ENCODE measurements at regions not wholly inside any gene's neighbourhood (a gene's known extent, or its start where the extent isn't known, plus 50 kb on each side); places are given as distances from the start of the nearest gene placed in this dataset.
"Not testable (repeated sequence)": the region's sequence is repeated elsewhere in the genome, so short reads cannot be mapped to it uniquely, and the experiment has no call there.

DNA sequence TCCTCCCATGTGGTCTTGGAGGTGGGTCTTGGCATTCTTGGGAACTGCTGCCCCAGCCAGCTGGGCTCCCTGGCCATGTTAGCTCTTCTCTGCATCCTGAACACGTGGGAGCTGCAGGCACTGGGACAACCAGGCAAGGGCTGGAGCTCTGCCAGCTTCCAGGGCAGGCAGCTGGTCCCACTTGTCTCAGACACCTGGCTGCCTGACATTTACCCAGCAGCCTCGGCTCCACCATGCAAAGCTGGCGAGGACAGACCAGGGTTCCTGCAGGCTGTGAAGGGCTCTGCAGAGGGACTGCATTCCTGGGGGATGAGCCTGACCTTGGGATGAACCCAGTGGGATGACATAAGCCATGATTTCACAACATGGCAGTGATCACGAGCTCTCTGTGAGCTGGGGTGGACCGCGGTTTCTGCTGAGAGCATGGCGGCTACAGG lies 99.0 kb upstream of the TSHZ3 start:
- DNase-seq, result no peak

DNA sequence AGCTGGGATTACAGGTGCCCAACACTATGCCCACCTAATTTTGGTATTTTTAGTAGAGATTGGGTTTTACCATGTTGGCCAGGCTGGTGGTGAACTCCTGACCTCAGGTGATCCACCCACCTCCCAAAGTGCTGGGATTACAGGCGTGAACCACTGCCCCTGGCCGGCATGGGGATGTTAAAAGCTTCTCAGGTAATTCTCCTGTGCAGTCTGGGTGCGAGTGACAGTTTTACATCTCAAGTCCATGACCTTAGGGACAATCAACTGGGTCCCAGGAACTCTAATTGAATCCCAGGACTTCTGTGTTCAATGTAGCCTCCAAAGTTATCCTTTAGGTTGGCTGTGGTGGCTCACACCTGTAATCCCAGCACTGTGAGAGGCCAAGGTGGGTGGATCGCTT lies 100.1 kb upstream of the TSHZ3 start:
- DNase-seq, result no peak

DNA sequence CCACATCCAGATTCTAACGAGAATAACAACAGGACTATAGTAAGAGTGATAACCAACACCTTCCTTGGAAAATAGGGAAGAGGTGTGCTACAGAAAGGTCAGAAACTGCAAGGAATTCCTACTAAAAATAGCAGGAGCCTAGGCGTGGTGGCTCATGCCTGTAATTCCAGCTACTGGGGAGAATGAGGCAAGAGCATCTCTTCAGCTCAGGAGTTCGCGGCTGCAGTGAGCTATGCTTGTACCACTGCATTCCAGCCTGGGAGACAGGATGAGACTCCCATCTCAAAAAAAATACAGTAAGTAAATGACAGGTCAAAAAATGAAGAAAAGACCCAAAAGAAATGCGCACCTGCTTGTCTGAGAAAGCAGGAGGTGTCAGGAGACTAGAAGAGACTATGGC lies 101.5 kb upstream of the TSHZ3 start:
- no peak for DNase-seq

DNA sequence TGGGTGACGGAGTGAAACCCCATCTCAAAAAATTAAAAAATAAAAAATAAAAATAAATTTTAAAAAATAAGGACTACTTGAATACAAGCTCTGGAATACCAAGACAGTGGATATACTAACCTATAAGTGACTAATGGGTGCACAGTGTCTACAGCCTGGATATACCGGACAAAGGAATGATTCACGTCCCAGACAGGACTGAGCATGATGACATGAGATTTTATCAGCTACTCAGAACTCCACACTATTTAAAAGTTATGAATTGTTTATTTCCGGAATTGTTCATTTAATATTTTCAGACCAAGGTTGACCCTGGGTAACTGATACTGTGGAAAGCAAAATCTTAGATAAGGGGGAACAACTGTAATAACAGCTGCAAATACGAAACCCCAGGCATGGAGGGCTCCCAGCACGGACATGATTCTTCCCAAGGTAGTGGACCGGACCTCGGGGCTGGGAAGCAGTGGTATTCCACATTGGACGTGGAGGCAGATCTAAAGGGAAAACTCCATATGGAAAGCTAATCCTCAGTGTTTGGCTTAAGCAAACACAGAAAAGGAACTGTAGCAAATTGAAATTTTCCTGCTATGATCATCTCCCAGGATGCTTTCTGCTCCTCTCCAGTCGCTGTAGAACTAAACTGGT lies 102.6 kb upstream of the TSHZ3 start:
- no peak for DNase-seq

DNA sequence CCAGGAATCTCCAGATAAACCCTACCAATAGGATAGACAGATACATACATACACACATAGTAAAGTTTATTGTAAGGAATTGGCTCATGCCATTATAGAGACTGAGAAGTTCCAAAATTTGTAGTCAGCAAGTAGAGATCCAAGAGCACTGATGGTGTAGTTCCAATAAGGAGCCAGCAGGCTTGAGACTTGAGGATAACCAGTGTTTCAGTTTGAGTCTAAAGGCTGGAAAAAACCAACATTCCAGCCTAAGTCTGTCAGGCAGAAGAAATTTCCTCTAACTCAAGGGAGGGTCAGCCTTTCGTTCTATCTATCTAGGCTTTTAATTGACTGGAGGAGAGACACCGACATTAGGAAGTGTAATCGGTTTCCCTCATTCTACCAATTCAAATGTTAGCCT lies 110.2 kb upstream of the TSHZ3 start:
- no peak for DNase-seq

DNA sequence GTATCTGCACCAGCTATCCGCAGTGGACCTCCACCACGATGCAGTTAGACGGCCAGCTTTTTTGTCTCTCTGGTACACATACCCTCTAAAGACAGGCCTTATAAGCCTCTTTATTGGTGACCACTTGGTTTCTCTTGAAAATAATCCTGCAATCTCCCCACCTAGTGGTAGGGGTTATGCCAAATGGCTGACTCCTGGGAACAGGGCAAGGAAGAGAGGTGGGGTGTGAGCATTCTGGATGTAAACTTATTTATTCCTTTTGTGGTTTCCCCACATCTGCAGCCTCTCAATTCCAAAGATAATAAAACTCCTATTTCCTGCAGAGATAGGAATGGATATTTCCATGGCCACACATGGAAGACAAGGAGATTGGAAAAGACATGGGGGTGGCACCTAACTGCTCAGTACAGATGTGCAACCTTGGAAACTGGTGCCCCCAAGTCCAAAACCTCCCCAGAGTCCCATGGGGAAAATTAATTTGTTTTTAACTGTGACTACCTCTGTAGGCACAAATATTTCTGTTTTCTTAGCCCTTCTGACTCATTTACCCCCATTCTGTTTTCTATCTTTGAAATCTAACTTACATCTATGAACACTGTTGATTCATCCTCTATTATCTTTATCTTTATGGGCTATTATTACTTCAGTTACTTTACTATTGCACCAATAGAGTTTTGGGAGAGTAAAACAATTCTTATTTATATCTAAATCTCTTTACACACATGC lies 112.7 kb upstream of the TSHZ3 start:
- no peak for DNase-seq

DNA sequence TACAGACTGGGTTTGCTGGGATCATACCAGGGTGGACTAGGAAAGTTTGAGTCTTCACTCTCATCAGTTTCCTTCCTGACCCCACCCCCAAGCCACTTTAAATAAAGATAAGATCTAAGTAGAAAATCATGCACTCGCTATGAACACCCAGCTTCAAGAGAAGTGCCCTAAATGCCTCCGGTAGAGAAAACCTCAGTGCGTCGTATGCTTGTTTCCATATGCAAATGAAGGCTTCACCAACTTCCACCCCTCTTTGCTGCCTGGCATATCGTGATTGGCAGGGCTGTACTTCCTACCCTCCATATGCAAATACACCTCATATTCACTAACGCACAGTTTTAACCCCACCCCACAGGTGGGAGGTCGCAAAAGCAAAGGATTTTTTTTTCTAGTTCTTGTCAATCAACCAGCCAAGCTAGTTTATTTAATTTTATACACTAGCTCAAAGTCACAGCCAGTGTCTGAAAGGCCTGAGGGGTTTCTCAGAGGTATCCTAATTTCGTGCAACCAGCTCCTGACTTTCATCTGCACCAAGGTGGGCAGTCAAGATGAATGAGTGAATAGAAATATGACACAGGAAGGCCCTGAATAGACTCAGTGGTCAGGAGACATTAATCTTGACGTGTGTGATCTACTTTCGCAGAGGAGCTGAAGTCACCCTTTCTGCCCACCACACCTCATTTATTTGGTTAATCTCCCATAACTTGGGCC lies 121.1 kb upstream of the TSHZ3 start:
- DNase-seq, result no peak

DNA sequence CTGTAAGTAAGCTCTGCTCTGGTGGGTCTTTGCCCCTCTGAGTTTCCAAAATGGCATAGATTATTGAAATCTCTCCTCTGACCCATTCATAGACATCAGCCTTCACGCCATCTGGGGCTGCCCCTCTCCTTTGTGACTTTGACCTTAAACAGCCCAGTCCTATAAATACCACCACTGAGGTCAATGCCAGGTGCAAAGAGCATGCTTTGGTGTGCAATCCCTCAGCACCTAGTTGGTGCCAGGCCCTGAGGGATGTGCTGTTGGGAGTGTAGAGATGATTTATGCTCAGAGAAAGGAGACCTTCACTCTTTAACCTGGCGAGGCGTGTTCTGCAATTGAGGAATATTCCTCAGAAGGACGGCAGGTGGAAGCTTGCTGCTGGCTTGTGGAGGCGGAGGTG lies 121.7 kb upstream of the TSHZ3 start:
- DNase-seq, result no peak

DNA sequence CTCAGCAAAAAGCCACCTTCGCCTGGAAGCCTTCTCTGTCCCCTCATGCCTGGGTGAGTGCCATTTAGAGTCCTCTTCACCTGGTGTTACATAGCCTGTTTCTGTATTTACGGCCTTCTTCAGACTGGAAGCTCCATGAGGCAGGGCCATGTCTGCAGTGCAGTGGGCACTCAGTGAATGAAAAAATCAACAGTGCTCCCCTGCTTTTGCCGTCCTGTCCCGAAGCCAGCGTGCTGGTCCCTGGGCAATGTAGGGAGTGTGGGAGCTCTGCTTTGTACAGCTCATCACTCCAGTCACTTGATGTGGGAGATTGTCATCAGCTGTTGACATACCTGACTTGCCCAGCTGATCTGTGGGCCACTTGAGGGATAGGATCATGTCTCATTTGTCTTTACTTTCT lies 129.0 kb upstream of the TSHZ3 start:
- DNase-seq, result no peak

DNA sequence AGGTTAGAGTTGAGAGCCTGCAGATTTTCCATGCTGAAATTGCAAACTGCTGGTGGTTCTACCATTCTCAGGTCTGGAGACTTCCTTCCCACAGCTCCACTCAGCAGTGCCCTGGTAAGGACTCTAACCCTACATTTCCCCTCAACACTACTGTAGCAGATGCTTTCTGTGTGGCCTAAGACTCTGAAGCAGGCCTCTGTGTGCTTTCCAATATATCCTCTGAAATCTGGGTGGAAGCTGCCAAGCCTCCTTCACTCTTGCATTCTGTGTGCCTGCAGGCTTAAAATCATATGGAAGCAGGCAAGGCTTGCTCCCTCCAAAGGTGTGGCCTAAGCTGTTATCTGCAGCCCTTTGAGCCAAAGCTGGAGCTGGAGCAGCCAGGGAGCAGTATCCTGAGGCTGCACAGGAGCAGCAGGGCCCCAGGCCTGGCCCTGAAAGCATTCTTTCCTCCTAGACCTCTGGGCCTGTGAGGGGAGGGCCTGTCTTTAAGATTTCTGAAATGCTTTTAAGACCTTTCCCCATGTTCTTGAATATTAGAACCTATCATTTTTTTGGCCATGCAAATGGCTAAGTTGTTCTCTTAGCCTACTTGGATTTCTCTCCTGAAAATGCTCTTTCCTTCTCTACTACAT lies 134.1 kb upstream of the TSHZ3 start:
- DNase-seq, result no peak

DNA sequence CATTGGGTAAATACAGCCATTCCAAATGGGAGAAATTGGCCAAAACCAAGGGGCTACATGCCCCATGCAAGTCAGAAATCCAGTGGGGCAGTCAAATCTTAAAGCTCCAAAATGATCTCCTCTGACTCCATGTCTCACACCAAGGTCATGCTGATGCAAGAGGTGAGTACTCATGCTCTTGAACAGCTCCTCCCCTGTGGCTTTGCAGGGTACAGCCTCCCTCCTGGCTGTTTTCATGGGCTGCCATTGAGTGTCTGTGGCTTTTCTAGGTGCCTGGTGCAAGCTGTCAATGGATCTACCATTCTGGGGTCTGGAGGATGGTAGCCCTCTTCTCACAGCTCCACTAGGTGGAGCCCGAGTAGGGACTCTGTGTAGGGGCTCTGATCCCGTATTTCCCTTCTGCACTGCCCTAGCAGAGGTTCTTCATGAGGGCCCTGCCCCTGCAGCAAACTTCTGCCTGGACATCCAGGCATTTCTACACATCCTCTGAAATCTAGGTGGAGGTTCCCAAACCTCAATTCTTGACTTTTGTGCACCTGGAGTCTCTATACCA lies 135.7 kb upstream of the TSHZ3 start:
- DNase-seq, result not testable (repeated sequence)

DNA sequence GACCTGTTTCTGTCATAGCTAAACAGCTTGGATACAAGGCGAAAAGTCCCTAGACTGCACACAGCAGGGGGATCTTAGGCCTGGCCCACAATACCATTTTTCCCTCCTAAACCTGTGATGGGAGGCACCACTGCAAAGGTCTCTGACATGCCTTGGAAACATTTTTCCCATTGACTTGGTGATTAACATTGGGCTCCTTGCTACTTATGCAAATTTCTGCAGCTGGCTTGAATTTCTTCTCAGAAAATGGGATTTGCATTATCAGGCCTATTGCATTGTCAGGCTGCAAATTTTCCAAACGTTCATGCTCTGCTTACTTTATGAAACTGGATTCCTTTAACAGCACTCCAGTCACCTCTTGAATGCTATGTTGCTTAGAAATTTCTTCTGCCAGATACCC lies 136.2 kb upstream of the TSHZ3 start:
- DNase-seq, result no peak

DNA sequence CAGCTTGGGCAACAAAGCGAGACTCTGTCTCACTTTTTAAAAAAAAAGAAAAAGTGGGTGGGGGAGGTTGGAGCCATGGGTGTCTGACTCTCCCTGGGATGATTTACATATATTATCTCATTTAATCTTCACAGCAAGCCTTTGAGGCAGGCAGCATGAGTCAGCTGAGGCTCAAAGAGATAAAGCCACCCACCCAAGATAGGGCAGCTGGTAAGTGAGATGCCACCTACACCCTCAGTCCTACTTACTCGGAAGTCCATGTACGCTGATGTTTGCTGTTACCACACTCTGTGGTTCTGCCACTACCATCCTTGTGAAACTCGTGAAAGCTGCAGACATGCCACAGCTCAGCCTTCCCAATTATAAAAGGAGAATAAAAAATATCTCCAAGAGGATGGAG lies 142.0 kb upstream of the TSHZ3 start:
- DNase-seq, result peak; percentile 1

DNA sequence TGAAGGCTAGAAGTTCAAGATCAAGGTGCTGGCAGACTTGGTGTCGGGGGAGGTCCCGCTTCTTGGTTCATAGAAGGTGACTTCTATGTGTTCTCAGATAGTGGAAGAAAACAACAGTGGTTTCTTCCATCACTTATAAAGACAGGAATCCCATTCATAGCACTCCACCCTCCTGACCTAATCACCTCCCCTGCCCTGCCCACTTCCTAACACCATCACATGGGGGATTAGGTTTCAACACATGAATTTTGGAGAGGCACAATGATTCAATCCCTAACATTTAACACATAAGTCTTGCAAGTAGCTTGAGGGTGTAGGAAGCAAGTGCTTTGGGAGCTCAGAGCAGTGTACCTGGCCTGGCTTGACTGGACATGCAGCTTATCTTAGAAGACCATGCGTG lies 142.8 kb upstream of the TSHZ3 start:
- no peak for DNase-seq

DNA sequence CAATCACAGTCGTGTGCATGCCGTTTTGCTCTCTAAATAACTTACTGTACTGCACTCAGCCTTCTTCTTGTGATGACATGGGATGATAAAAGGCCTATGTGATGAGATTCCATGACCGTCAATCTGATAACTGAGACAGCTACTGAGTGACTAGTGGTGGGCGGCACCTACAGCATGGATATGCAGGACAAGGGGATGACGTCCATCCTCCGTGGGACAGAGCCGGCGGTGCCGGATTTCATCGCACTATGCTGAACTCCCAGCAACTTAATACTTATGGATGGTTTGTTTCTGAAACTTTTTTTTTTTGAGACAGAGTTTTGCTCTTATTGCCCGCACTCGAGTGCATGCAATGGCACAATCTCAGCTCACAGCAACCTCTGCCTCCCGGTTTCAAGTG lies 146.8 kb upstream of the TSHZ3 start:
- no peak for DNase-seq

DNA sequence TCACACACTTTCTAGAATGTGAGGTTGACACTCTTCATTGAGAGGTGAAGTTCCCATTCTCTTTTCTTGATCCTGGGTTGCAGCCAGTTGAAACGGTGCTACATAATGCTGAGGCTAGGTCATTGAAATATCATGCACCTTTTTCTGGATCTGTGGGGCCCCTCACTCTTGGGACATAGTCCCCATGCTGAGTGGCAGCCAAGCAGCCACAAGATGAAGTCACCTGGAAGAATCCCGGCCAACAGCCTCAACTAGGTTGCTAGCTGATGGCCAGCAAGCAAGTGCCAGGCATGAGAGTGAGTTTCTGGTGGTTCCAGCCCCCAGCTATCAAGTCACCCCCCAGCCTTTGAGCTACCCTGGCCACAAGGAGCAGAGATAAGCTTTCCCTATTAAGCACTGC lies 148.5 kb upstream of the TSHZ3 start:
- DNase-seq, result no peak

DNA sequence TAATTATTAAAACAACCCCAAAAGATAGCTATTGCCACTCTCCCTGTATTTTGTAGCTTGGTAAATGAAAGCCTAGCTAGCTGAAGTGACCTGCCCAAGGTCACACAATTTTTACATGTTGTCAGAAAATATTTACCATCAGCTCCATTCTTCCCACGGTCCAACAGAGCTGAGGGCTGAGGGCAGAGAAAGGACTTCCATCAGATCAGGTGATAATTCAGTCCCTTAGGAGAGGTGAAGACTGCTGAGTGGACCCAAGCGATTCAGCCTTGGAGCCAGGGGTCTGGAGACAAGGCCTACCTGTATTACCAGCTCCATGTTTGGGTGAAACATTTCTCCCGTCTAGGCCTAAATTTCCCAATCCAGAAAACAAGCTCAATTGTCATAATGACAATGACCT lies 149.5 kb upstream of the TSHZ3 start:
- DNase-seq, result no peak

DNA sequence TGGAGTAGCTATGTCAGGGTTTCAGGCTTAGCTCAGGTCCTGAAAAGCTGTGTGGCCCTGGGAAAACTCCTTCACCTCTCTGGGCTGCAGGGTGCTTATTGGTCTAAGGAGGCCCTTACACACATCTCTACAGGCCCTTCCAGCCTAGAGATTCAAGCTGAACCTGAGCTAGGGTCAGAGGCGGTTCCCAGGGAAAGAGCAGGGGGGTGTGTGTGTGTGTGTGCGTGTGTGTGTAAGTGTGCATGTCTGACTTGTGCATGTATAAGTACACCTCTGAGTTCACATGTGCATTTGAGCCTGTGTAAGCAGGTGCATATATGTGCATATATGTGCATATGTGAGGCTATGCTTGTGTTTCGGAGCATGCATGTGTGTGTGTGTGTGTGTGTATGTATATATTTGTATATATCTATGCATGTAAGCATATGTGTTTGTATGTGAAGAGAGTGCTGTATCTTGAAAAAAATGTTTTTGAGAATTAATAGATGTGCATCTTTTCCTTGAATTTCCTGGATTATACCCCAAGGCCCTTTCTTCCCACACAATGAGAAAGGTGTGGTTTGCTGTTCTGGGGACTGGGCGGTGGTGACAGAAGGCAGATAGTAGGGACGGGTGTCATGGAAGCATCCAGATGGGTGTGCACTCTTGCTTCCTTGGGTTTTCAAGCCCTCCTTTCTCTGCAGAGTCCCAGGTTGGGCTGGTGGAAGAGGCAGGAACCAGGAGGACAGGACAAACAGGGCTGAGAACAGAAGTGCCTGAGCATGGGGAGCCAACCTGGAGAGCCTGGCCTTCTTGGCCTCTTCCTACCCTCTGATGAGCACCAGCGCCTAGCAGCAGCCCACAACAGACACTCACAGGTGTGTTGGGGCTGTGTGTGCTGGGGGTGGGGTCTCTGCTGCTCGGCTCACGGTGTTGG lies 150.3 kb upstream of the TSHZ3 start:
- DNase-seq, result no peak

DNA sequence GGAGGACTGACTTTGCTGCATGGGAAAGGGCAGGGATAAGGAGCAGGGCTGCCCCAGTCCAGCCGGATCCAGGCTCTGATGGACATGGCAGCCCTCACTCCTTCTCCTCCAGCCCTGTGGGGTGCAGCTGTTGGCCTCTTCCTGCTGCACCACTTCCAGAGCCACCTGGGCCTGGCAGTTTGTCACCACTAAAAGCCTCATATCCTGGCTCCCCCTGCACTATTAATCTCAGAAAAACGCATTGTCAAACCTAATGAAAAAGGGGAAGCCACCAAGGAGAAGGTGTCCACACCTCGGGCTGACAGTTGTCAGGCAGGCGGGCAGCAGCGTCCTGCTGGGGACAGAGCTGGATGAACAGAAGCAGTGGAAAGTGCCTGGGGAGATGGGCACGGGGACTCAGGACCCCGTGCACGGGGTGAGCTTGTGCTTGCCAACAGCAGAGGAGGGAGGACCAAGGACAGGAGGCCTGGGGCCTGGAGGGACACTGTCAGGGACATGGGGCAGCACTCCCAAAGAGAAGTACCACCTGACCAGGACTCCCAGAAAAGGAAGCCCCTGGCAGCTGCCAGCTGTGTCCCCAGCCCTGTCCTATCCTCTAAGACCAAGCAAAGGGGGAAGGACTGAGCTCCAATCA lies 151.1 kb upstream of the TSHZ3 start:
- no peak for DNase-seq

DNA sequence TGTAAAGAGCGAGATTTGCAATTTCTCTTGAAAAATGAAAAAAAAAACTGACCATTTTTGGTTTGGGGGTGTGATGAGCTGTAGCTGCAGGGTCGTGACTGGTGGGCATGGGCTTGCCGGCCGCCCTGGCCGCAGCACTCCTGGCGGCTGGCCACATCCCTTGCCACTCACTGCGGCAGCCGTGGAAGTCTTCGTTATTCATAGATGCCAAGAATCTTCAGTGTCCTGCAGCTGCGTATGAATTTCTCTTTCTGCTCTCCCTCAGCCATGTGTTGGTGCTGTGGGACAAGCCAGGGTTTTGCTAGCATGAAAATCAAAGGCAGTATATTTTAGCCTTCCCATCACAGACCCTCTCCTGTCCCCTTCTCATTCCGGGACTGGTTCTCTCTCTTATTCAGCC lies 151.7 kb upstream of the TSHZ3 start:
- no peak for DNase-seq

DNA sequence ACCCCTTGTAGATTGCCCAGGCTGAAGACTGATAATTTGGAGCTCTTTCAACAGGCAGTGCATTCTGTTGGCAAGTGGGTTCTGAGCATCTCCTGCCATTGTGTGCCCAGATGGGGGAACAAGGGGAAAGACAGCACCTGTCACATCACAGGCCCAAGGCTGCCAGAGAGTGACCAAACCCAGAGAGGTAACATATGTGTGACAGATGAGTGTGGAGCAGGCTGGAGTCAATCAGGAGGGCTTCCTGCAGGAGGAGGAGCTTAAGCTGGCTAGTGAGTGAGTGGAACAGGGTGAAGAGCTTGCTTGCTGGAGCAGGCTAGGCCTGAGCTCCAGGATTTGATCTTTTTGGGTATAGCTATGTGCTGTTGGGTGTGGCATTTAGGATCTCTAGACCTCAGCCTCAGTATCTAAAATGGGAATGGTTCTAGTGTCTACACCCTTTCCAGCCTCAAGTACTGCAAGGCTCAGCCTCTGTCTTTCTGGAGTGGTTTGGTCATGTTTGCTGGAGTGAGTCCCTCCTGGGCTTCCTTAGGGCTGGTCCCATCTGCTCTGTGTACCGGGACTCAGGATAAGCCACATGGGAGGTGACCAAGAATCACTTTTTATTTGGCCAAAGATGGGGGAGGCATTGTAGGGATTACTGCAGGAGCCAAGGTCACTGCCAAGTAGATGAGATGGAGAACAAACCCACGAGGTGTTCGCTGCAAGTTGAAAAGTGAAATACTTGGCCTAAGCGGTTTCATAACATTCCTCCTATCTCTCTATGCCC lies 152.4 kb upstream of the TSHZ3 start:
- no peak for DNase-seq

Data from suppressor macrophage treated with lipopolysaccharide for 4 hours (primary cell).